Muscle of leg (tissue), 3 donors: ENCODE measurements at regions not wholly inside any gene's neighbourhood (a gene's known extent, or its start where the extent isn't known, plus 50 kb on each side); places are given as distances from the start of the nearest gene placed in this dataset.

Experiments used
- DNase-seq: peaks from one replicate; pipeline ENCODE4 v3.0.0; 2013
- H3K27ac ChIP-seq: one replicate; pipeline ENCODE4 v1.5.1; 2013; ENCODE audit warnings: mild to moderate bottlenecking, low read length, control low read depth
- H3K27me3 ChIP-seq: one replicate; pipeline ENCODE4 v1.6.1; 2013; ENCODE audit warnings: low read length; ENCODE audit not compliant: control insufficient read depth, insufficient read depth
- H3K36me3 ChIP-seq: one replicate; pipeline ENCODE4 v1.6.1; 2013; ENCODE audit warnings: low read length; ENCODE audit not compliant: control insufficient read depth, insufficient read depth
- H3K4me1 ChIP-seq: one replicate; pipeline ENCODE4 v1.6.1; 2013; ENCODE audit warnings: low read length; ENCODE audit not compliant: control insufficient read depth, insufficient read depth
- H3K4me3 ChIP-seq: one replicate; pipeline ENCODE4 v1.5.1; 2013; ENCODE audit warnings: low read length, control low read depth
- H3K9me3 ChIP-seq: replicated peaks from 2 replicates; pipeline ENCODE4 v1.6.1; 2013; ENCODE audit warnings: low read depth, low read length; ENCODE audit not compliant: control insufficient read depth
- WGBS: methylation state at CpG from one replicate; pipeline ENCODE4 v1.1.5; 2013; ENCODE audit warnings: missing lambda C conversion rate; ENCODE audit not compliant: insufficient coverage; 5-methylcytosine and 5-hydroxymethylcytosine counted together

- H3K36me3 ChIP-seq: no peaks in the 10 kb centered on the region
- no peak overlapping the region for H3K27ac ChIP-seq
- no peak for DNase-seq
- H3K4me3 ChIP-seq: no peak overlapping the region
- peaks cover 20% of the 10 kb centered on the region for H3K4me1 ChIP-seq
- no peaks in the 10 kb centered on the region for H3K9me3 ChIP-seq
- 72% methylated on average over 13 of the region's 13 CpGs for WGBS
- peaks cover 65% of the 10 kb centered on the region for H3K27me3 ChIP-seq
Measured at GRCh38 chr2:121072784-121073183, 212.2 kb downstream of the TFCP2L1 start.

GRCh38 chr2:121073320-121074210 lies 211.4 kb downstream of the TFCP2L1 start:
- H3K4me3 ChIP-seq: no peak overlapping the region
- H3K9me3 ChIP-seq: no peaks in the 10 kb centered on the region
- H3K27ac ChIP-seq: no peak overlapping the region
- peaks cover 20% of the 10 kb centered on the region for H3K4me1 ChIP-seq
- no peaks in the 10 kb centered on the region for H3K36me3 ChIP-seq
- peaks cover 62% of the 10 kb centered on the region for H3K27me3 ChIP-seq
- DNase-seq: no peak
- 96% methylated on average over 15 of the region's 26 CpGs for WGBS

GRCh38 chr2:121074293-121074932 lies 210.6 kb downstream of the TFCP2L1 start:
- DNase-seq: no peak
- peaks cover 58% of the 10 kb centered on the region for H3K27me3 ChIP-seq
- 64% methylated on average over 7 of the region's 11 CpGs for WGBS
- H3K9me3 ChIP-seq: no peaks in the 10 kb centered on the region
- H3K4me3 ChIP-seq: no peak overlapping the region
- no peak overlapping the region for H3K27ac ChIP-seq
- peaks cover 20% of the 10 kb centered on the region for H3K4me1 ChIP-seq
- H3K36me3 ChIP-seq: no peaks in the 10 kb centered on the region

- Histone ChIP-seq H3K36me3 (no peaks in the 10 kb centered on the region), H3K9me3 (no peaks in the 10 kb centered on the region), H3K27me3 (peaks cover 62% of the 10 kb centered on the region), H3K4me1 (peaks cover 20% of the 10 kb centered on the region), H3K4me3 (no peak overlapping the region), H3K27ac (no peak overlapping the region)
- DNase-seq: peak; percentile 53
- WGBS: 17% methylated on average over 7 of the region's 14 CpGs
Measured at GRCh38 chr2:121075006-121075551, 209.9 kb downstream of the TFCP2L1 start.

GRCh38 chr2:121075641-121076497 lies 209.1 kb downstream of the TFCP2L1 start:
- Histone ChIP-seq H3K9me3 (no peaks in the 10 kb centered on the region), H3K4me3 (no peak overlapping the region), H3K27me3 (peaks cover 62% of the 10 kb centered on the region), H3K27ac (no peak overlapping the region), H3K4me1 (peaks cover 20% of the 10 kb centered on the region), H3K36me3 (no peaks in the 10 kb centered on the region)
- no peak for DNase-seq
- 17% methylated on average over 13 of the region's 19 CpGs for WGBS

- WGBS: 28% methylated on average over 8 of the region's 8 CpGs
- Histone ChIP-seq H3K4me1 (peaks cover 19% of the 10 kb centered on the region), H3K4me3 (no peak overlapping the region), H3K27ac (no peak overlapping the region), H3K9me3 (no peaks in the 10 kb centered on the region), H3K36me3 (no peaks in the 10 kb centered on the region), H3K27me3 (peaks cover 59% of the 10 kb centered on the region)
- no peak for DNase-seq
Measured at GRCh38 chr2:121076498-121076820, 208.5 kb downstream of the TFCP2L1 start.

- no peak overlapping the region for H3K4me3 ChIP-seq
- H3K36me3 ChIP-seq: no peaks in the 10 kb centered on the region
- no peak overlapping the region for H3K27ac ChIP-seq
- peaks cover 19% of the 10 kb centered on the region for H3K4me1 ChIP-seq
- DNase-seq: no peak
- no peaks in the 10 kb centered on the region for H3K9me3 ChIP-seq
- peaks cover 56% of the 10 kb centered on the region for H3K27me3 ChIP-seq
- 52% methylated on average over 8 of the region's 26 CpGs for WGBS
Measured at GRCh38 chr2:121076885-121077549, 208.0 kb downstream of the TFCP2L1 start.

GRCh38 chr2:121078899-121079298 lies 206.1 kb downstream of the TFCP2L1 start:
- Histone ChIP-seq H3K27ac (no peak overlapping the region), H3K4me3 (no peak overlapping the region), H3K36me3 (no peaks in the 10 kb centered on the region), H3K4me1 (peaks cover 19% of the 10 kb centered on the region), H3K9me3 (no peaks in the 10 kb centered on the region), H3K27me3 (peaks cover 46% of the 10 kb centered on the region)
- 100% methylated on average over 1 of the region's 7 CpGs for WGBS
- no peak for DNase-seq

- Histone ChIP-seq H3K36me3 (no peaks in the 10 kb centered on the region), H3K9me3 (no peaks in the 10 kb centered on the region), H3K27ac (no peak overlapping the region), H3K27me3 (peaks cover 40% of the 10 kb centered on the region), H3K4me3 (no peak overlapping the region), H3K4me1 (peaks cover 9% of the 10 kb centered on the region)
- DNase-seq: peak; percentile 74
- WGBS: 35% methylated on average over 5 of the region's 8 CpGs
Measured at GRCh38 chr2:121080013-121080772, 204.8 kb downstream of the TFCP2L1 start.
